ENCODE measurements at regions not wholly inside any gene's neighbourhood (a gene's known extent, or its start where the extent isn't known, plus 50 kb on each side); places are given as distances from the start of the nearest gene placed in this dataset.
"Not testable (repeated sequence)": the region's sequence is repeated elsewhere in the genome, so short reads cannot be mapped to it uniquely, and the experiment has no call there.

DNA sequence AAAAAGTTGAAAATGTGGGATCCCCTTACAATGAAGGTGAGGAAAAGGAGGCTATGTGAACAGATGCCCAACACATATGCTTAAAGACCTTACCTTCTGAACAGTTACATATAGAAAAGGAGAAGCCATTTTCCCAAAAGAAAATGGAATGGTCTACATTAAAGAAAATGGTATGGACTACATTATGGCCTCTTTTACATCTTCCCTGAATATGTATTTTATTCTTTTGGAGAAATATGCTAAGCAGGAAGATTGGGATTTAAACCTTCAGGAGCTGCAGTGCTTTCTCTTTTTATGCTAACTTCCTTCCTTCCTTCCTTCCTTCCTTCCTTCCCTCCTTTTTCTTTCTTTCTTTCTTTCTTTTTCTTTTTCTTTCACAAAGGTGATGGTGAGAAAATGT, 155.4 kb downstream of the SEC23IP start:
- Histone ChIP-seq H3K4me1 (no peaks in the 10 kb centered on the region), H3K4me3 (no peak overlapping the region), H3K27me3 (no peaks in the 10 kb centered on the region), H3K27ac (no peak overlapping the region), H3K36me3 (no peaks in the 10 kb centered on the region), H3K9me3 (no peaks in the 10 kb centered on the region)
- TF ChIP-seq, protein P1, sequence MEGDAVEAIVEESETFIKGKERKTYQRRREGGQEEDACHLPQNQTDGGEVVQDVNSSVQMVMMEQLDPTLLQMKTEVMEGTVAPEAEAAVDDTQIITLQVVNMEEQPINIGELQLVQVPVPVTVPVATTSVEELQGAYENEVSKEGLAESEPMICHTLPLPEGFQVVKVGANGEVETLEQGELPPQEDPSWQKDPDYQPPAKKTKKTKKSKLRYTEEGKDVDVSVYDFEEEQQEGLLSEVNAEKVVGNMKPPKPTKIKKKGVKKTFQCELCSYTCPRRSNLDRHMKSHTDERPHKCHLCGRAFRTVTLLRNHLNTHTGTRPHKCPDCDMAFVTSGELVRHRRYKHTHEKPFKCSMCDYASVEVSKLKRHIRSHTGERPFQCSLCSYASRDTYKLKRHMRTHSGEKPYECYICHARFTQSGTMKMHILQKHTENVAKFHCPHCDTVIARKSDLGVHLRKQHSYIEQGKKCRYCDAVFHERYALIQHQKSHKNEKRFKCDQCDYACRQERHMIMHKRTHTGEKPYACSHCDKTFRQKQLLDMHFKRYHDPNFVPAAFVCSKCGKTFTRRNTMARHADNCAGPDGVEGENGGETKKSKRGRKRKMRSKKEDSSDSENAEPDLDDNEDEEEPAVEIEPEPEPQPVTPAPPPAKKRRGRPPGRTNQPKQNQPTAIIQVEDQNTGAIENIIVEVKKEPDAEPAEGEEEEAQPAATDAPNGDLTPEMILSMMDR (IDR thresholded peaks at IDR 0.05), result no peak
- intact Hi-C loops (cut with DNase I), result no loop called here
- ATAC-seq (no peak), DNase-seq (no peak), FAIRE-seq (no peak)

DNA sequence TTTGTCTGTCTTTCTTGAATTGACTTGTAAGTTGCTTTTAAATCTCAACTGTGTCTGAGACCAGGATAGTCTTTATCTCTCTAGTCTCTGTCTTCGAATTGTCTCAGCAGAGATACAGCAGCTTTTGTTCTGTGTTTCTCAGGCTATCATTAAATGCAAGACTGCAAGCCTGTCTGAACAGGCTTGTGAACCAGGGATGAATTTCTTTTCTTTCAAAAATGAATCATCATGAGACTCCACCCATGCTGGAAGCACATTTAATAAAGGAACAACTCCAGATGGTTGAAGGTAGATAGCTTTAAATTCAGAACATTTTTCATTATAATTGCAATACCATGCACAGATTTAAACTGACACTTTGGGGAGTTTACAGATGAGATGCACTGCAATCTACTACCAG, 155.9 kb downstream of the SEC23IP start:
- no peak for FAIRE-seq
- no peak overlapping the region for H3K27ac ChIP-seq
- DNase-seq, result no peak
- H3K36me3 ChIP-seq, result no peaks in the 10 kb centered on the region
- no peak overlapping the region for H3K4me3 ChIP-seq
- no peaks in the 10 kb centered on the region for H3K27me3 ChIP-seq
- TF ChIP-seq, protein P1 (IDR thresholded peaks at IDR 0.05), result no peak
- WGBS, 2 donors, result 54 to 59% methylated on average over 1 of the region's 1 CpG
- no peaks in the 10 kb centered on the region for H3K9me3 ChIP-seq
- H3K4me1 ChIP-seq, result no peaks in the 10 kb centered on the region
- no peak for ATAC-seq
- intact Hi-C loops (cut with DNase I), result no loop called here

GRCh38 chr10:120051671-120052070, 159.1 kb downstream of the SEC23IP start:
- FAIRE-seq, result no peak
- H3K27me3 ChIP-seq, result no peaks in the 10 kb centered on the region

DNA sequence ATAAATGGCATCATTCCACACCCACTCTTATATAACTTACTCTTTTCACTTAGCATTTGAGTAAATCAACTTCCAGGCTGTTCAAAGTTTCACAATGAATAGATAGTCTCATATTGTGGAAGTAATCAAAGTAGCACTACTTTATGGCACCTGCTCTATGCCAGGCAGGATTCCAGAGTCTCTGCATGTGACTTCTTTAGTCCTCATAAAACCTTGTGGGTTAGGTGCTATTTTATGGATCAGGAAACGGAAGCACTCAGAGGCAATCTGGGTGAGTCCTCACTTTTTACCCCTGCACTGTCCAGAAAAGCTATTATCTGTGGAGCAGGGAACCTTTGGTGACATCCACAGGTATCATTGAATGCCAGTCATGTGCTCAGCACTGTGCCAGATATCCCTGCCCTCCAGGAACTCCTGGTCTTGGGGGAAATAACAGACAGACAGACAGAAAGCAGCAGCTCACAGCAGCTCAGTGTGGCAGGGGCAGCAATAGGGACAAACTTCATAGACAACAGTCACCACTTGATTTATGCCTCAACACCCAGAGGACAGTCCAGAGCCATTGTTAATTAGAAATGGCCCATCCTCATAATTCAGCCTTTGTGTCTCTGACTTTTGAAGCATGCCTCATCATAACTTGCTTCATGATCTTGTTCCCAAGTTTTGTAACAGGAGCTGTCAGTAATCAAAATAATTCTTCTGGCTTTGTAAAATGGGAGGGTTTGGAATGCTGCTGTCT, 160.6 kb downstream of the SEC23IP start:
- no peaks in the 10 kb centered on the region for H3K27me3 ChIP-seq
- no peak overlapping the region for H3K4me3 ChIP-seq
- no peaks in the 10 kb centered on the region for H3K36me3 ChIP-seq
- TF ChIP-seq, protein P1 (IDR thresholded peaks at IDR 0.05), result no peak
- intact Hi-C loops (cut with DNase I), result no loop called here
- no peak for FAIRE-seq
- H3K27ac ChIP-seq, result no peak overlapping the region
- H3K9me3 ChIP-seq, result no peaks in the 10 kb centered on the region
- H3K4me1 ChIP-seq, result no peaks in the 10 kb centered on the region
- no peak for DNase-seq
- WGBS, 2 donors, result 36 to 62% methylated on average over 1 of the region's 1 CpG
- no peak for ATAC-seq

More at GRCh38 chr10:120051671-120052070, 159.1 kb downstream of the SEC23IP start:
- intact Hi-C loops (cut with DNase I), result no loop called here
- no peak overlapping the region for H3K27ac ChIP-seq
- H3K4me3 ChIP-seq, result no peak overlapping the region
- H3K4me1 ChIP-seq, result no peaks in the 10 kb centered on the region
- H3K36me3 ChIP-seq, result no peaks in the 10 kb centered on the region
- TF ChIP-seq, protein P1 (IDR thresholded peaks at IDR 0.05), result no peak
- no peak for DNase-seq
- WGBS, 2 donors, result 69 to 72% methylated on average over 6 of the region's 6 CpGs
- ATAC-seq, result no peak
- H3K9me3 ChIP-seq, result no peaks in the 10 kb centered on the region

- DNase-seq; H3K36me3 ChIP-seq; ATAC-seq; H3K27ac ChIP-seq; H3K9me3 ChIP-seq; H3K4me3 ChIP-seq; H3K4me1 ChIP-seq; intact Hi-C loops (cut with DNase I); H3K27me3 ChIP-seq; FAIRE-seq: not testable (repeated sequence)
- 92 to 97% methylated on average over 5 of the region's 5 CpGs for WGBS, 2 donors
Measured at GRCh38 chr10:120059790-120060189, 167.3 kb downstream of the SEC23IP start.

Measured in pancreas (tissue), 10 donors.